AG09309 (cell line): ENCODE measurements at regions not wholly inside any gene's neighbourhood (a gene's known extent, or its start where the extent isn't known, plus 50 kb on each side); places are given as distances from the start of the nearest gene placed in this dataset.

Experiments
- DNase-seq: peaks from one replicate; pipeline ENCODE4 v3.0.0-alpha.2; 2010; ENCODE audit warnings: low read depth
- H3K4me3 ChIP-seq: 2 replicates; pipeline ENCODE4 v1.5.1; 2011; ENCODE audit warnings: mild to moderate bottlenecking, low read depth, low read length, moderate library complexity; ENCODE audit not compliant: control insufficient read depth
- TF ChIP-seq, protein P1 (sequence below): IDR thresholded peaks from 2 replicates; pipeline ENCODE4 v1.5.1; 2011; ENCODE audit warnings: mild to moderate bottlenecking, low read depth, low read length, inconsistent platforms; ENCODE audit not compliant: insufficient read depth, control insufficient read depth; ENCODE audit errors: missing control alignments

DNA sequence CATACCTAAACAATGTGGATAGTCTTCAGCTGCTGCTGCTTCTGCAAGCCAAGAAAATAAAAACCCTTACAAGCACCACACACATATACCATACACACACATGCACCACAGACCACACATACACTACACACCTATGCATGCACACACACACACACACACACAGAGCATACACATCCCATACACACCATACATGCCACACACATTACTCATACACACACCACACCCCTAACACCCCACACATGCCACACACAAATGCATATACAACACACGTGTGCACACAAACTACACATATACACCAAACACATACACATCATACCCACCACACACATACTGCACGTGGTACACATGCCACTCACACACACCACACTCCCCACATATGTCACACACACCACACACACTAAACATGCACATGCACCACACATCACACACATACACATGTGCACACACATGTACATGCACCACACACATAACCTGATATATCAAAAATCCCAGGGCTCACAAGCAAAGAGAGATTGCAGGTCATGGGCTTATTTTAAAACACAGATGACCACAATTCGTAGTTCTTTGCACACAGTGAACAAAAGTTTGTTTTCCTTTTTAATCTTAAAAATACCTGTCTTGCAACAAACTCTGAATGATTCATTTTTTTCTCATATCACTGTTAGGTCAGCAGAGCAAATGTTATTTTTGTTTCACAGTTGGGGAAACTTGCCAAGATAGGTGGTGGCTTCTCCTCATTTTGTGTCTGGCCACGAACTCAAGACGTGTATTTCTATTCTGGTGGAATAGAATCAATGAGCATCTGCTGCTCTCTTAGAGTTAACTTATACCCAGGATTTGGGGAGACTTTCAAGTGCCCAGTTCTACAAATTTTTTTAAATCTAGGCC is 456.6 kb downstream of the FGF9 start:
- DNase-seq, result no peak
- H3K4me3 ChIP-seq, result no peak overlapping the region
- TF ChIP-seq, protein P1, sequence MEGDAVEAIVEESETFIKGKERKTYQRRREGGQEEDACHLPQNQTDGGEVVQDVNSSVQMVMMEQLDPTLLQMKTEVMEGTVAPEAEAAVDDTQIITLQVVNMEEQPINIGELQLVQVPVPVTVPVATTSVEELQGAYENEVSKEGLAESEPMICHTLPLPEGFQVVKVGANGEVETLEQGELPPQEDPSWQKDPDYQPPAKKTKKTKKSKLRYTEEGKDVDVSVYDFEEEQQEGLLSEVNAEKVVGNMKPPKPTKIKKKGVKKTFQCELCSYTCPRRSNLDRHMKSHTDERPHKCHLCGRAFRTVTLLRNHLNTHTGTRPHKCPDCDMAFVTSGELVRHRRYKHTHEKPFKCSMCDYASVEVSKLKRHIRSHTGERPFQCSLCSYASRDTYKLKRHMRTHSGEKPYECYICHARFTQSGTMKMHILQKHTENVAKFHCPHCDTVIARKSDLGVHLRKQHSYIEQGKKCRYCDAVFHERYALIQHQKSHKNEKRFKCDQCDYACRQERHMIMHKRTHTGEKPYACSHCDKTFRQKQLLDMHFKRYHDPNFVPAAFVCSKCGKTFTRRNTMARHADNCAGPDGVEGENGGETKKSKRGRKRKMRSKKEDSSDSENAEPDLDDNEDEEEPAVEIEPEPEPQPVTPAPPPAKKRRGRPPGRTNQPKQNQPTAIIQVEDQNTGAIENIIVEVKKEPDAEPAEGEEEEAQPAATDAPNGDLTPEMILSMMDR, result no peak

- DNase-seq, result no peak
- TF ChIP-seq, protein P1, result no peak
- H3K4me3 ChIP-seq, result no peak overlapping the region
Observed at GRCh38 chr13:22128441-22129408, 457.9 kb downstream of the FGF9 start.

GRCh38 chr13:22130254-22130653 is 459.4 kb downstream of the FGF9 start:
- TF ChIP-seq, protein P1, result no peak
- no peak overlapping the region for H3K4me3 ChIP-seq
- no peak for DNase-seq

- H3K4me3 ChIP-seq, result no peak overlapping the region
- DNase-seq, result no peak
- TF ChIP-seq, protein P1, result no peak
Observed at GRCh38 chr13:22134261-22134660, 463.4 kb downstream of the FGF9 start.

DNA sequence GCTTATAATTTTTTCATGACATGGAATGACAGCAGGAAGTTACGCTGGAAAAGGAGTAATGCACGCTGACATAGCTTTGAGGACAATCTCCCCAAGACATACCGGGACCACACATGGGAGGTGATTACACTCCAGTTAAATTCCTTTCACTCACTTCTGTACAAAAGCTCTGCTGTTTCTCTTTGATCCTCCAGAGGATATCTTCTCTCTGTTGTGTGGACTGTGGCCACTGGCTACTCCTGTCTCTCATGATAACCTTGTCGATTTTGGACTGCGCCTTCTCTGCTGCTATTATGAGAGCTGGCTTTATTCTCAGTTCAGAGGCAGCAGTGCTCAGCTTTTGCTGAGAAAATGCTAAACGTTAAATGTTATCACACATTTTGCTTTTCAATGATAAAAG is 464.6 kb downstream of the FGF9 start:
- no peak overlapping the region for H3K4me3 ChIP-seq
- TF ChIP-seq, protein P1, result no peak
- DNase-seq, result no peak

DNA sequence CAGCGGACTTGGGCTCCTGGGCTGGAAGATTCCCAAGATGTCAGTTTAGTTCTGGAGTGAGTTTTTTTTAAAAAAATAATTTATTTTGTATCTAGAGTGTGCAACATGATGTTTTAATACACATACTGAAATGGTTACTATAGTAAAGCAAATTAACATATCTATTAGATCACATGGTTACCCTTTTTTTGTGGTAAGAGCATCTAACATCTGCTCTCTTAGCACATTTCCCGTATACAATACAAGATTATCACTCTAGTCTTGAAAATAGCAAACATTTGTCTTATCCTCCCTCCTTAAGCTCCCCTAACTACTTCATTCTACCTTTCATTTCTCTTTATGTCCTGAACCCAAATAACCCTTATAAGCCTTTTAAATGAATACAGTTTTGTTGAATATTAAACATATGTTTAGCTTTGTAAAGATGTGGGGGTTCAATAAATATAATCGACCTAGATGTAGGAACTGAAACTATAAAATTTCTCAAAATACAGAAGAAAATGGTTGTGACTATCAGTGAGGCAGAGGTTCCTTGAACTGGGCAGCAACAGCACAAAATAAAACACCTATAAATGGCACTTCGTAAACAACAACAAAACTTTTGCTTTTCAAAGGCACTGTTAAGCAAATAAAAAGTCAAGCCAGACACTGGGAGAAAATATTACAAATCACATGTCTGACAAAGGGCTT is 466.6 kb downstream of the FGF9 start:
- TF ChIP-seq, protein P1, result no peak
- H3K4me3 ChIP-seq, result no peak overlapping the region
- no peak for DNase-seq
